Kidney capillary endothelial cell (primary cell): ENCODE measurements at regions not wholly inside any gene's neighbourhood (a gene's known extent, or its start where the extent isn't known, plus 50 kb on each side); places are given as distances from the start of the nearest gene placed in this dataset.
"Not testable (repeated sequence)": the region's sequence is repeated elsewhere in the genome, so short reads cannot be mapped to it uniquely, and the experiment has no call there.

Experiments
- DNase-seq: peaks from one replicate; pipeline ENCODE4 v3.0.0-alpha.2; 2018; ENCODE audit warnings: low spot score

- DNase-seq: not testable (repeated sequence)
Measured at GRCh38 chrX:96529386-96529785, 155.3 kb upstream of the DIAPH2 start.

DNA sequence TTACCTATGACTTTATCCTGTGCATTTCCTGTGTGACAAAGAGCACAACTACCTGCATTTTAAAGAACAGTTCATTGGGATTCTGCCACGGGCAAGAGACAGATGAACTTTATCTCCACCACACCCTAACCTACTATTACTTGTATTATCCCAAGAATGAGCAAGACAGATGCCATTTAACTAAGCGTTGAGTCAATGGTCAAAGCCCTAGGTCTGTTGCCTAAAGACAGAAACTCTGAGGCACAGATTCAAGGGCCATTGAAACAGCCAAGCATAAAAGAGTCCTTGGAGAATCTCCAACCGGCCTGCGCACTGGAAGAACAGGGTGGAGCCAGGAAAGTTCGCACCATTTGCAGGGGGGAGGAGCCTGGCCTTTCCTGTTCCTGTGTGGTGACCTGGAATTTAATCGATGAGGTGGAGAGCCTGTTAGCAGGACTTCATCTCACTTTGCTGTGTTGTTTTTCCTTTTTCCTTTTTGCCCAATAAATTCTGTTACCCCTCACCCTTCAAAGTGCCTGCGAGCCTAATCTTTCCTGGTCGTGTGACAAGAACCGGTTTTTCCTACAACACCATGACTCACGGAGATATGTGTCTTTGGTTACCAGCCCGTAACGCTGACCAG lies 146.4 kb upstream of the DIAPH2 start:
- DNase-seq: no peak

- DNase-seq: no peak
Measured at GRCh38 chrX:96540111-96540631, 144.5 kb upstream of the DIAPH2 start.

DNA sequence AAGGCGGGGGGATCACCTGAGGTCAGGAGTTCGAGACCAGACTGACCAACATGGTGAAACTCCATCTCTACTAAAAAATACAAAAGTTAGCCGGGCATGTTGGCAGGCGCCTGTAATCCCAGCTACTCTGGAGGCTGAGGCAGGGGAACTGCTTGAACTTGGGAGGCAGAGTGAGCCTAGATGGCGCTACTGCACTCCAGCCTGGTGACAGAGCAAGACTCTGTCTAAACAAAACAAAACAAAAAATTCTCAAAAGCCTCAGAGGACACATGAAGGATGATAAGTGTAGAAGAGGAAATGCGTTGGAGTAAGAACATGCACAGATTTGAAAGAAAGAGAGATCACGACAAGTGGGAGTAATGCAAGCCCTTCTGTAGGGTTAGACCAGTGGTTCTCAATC lies 138.4 kb upstream of the DIAPH2 start:
- DNase-seq: not testable (repeated sequence)

DNA sequence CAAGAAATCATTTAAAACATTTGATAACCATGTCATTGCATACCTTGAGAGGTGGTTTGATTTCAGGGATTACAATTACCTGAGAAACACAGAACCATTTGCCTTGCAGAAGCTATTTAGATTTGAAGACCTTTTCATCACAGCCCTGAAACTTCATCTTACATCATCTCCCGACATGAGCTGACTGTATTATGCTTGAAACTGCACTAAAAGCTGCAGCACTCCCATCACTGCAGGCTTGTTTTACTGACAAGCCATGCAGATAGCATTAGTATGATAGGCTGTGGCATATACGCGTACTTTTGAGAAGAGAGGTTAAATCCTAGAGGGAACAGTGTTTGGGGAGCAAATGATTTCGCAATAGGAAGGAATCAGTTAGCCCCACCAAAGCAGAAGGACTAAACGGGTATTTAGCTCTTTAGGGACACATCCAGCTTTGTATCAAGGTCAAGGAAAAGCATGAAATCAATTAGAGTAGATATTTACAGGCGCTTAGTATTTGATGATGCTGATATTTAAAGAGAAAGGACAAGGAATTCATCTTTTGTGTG lies 133.2 kb upstream of the DIAPH2 start:
- no peak for DNase-seq

- DNase-seq: no peak
Measured at GRCh38 chrX:96556886-96557285, 127.8 kb upstream of the DIAPH2 start.

- not testable (repeated sequence) for DNase-seq
Measured at GRCh38 chrX:96561129-96561528, 123.5 kb upstream of the DIAPH2 start.

DNA sequence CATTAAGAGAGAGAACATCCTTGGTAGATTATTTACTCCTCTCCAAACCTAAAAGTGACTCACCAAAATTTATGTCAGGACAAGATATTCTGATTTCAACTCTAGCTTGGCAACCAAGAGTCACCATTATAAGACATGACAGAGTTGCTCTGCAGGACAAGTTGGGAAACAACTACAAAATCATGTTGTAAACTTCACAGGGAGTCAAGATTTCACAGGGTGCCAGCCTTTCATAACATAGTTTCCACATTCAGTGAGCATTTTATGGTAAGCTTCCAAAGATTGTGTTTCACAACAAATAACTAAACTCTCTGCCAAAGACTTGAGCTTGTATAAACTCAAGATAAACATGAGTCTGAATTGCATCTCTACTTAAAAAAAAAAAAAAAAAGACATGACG lies 121.0 kb upstream of the DIAPH2 start:
- no peak for DNase-seq

- DNase-seq: no peak
Measured at GRCh38 chrX:96564595-96564994, 120.0 kb upstream of the DIAPH2 start.

DNA sequence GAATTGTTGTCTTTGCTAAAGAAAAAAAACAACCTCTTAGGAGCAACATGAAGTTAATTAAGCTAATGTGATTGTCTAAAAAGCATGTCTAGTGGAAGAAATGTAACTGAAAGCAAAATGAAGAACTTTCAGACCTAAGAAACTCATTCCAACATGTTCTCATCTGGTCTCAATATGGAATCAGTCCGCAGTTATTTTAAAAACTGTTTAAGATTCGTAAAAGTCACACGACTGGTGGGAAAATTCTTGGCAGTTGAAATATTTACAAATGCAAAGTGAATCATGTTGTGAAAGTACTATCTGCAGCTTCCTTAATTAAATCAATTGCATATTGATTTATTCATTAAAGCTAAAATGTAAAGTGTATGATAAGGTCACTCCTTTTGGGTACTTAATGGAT lies 117.8 kb upstream of the DIAPH2 start:
- no peak for DNase-seq

GRCh38 chrX:96568071-96568470 lies 116.6 kb upstream of the DIAPH2 start:
- DNase-seq: no peak

DNA sequence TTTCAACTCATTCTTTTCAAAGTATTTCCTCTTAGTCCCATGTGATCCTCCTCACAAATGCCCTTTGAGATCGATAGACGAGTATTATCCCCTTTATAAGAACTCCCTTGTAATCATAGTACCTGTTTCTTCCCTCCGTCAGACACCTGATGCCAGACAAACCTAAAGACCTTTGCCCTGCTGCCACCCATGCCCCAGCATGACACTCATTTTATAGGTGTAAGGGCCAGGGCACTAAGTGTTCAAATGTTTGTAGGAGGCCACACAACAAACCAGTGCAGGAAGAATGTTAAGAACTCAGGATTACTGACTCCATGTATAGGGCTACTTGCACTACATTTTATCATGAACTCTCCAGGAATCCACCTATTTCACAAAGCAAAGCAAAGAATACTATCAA lies 115.6 kb upstream of the DIAPH2 start:
- DNase-seq: no peak

DNA sequence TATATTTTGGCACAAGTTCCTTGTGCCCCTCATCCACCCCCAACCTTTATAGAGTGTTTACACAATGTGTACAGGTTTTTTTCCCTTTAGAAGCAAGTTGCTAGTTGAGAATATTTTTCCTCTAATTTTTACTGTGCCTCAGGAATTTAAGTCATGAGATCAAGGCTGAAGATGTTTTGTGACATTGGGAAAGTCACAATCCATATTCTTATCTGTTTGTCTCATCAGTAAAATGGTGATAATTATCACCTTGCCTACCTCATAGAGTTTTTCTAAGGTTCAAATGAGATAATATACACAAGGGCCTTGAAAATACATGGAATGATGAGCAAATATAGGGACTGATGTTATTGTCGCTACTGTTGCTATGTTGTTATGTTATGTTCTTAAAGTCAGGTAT lies 109.6 kb upstream of the DIAPH2 start:
- no peak for DNase-seq

GRCh38 chrX:96576368-96576767 lies 108.3 kb upstream of the DIAPH2 start:
- peak; percentile 70 for DNase-seq

- DNase-seq: no peak
Measured at GRCh38 chrX:96578781-96579180, 105.9 kb upstream of the DIAPH2 start.

DNA sequence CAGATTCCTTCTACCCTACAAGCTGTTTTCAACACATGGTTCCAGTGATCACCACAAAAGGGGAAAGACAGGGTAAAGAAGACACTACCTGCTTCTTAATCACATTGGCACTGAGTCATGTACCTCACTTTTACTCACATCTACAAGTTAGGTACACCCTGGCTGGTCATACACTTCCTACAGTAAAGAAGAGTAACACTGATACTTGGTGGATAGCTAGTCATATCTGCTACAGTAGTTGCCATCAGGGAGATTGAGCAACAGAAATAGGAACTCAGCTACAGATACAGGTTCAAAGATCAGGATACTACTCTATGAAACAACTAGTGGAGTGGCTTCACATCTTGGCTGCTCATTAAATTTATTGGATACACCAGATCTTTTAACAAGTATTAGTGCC lies 105.4 kb upstream of the DIAPH2 start:
- no peak for DNase-seq

DNA sequence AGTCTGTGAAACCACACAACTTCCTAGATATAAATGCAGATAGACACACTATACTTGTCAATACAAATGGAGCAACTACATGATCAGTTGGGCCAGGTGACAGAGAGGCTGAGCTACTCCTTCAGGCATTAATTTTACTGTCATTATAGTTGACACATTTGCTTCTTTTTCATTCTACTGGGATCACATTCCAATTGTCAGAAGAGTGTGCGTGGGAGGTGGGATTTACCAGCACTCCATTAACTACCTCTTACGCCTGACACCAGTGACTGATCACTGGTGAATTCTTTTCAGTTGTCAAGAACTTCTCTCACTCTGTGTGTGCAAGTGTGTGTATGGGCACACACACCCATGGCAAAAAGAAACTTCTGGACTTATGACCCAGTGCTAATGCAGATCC lies 94.2 kb upstream of the DIAPH2 start:
- DNase-seq: no peak

DNA sequence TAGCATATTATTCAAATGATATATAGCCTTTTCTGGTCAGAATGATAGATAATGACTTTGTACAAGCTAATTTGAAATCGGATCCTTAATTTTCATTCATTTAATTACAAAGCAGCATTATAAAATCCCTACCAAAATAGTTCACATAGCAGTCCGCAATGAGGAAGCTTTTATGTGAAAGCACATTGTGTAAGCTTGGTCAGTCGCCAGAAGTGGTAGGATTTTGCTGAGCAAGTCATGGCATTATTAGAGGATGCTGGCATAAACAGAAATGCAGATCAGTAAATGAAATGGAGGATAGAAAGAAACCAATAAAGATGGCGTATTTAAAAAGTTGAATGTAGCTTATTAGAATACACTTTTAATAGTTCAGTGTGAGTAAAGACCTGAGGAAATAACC lies 93.2 kb upstream of the DIAPH2 start:
- DNase-seq: no peak

GRCh38 chrX:96597847-96598246 lies 86.8 kb upstream of the DIAPH2 start:
- not testable (repeated sequence) for DNase-seq

DNA sequence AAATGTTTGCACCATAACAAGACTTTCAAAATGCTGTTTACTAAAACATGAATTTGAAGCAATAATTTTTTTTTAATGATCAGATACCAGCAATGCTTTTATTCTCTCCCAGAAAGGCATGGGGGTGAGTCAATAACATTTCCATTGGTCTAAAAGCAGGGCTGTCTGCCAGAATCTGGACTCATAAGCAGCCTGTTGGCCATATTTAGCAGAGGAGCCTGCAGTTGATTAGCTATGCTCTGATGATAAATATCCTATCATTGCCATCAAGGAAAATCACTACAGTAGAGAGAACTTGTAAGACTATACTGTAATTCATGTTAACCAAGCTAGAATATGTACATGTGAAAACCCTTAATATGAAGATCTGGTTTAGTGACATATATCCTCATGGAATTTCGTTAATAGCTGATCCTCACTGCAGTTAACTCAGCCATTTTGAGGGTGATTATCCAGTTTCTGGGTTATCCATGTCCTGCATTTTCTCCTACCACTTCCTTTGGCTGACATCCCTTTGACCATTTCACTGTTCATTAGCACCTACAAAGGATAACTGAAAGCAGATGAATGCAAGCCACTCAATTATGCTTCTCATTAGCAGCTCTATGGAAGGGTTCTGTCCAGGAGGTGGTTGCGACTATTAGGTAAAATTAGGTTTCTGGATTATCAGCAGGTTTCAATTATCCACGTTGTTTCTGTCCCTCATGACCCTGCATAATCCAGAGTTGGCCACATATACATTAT lies 72.9 kb upstream of the DIAPH2 start:
- no peak for DNase-seq

DNA sequence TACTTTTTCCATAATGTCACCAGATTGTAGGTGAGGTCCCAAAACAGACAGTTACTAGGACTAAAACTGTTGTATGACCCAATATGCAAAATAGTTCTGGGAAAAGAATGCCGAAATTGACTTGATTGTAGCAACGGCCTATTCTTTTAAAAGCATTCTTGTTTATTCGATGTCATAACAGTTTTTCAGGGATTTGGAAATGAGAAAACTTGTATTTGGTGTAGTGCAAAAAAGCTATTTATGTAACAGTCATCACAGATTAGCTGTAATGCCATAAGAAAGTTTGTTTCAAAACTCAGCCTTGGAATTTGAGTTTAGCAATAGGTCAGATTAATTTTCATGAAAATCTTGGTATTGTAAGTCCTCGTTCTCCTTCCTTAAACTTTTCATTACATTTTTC lies 69.2 kb upstream of the DIAPH2 start:
- no peak for DNase-seq

GRCh38 chrX:96619588-96619987 lies 65.1 kb upstream of the DIAPH2 start:
- DNase-seq: no peak

DNA sequence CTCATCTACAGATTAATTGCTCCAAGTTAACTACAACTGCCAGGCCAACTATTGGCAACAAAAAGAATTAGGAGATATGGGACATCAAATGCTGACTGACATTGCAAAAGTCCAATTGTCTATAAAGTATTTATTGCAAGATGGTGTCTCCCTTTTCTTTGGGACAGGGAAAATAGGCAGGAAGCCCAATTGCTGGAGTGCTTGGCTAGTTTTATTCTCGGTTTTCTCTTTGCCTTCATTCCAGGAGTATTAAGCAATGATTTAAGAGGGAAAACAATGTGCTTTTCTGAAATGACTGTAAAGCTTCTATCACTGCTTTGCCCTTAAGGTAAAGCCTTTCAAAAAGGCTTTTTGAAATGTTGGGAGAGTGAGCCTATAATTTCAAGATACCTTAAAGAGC lies 62.8 kb upstream of the DIAPH2 start:
- DNase-seq: no peak
